ENCODE measurements at regions not wholly inside any gene's neighbourhood (a gene's known extent, or its start where the extent isn't known, plus 50 kb on each side); places are given as distances from the start of the nearest gene placed in this dataset.

DNA sequence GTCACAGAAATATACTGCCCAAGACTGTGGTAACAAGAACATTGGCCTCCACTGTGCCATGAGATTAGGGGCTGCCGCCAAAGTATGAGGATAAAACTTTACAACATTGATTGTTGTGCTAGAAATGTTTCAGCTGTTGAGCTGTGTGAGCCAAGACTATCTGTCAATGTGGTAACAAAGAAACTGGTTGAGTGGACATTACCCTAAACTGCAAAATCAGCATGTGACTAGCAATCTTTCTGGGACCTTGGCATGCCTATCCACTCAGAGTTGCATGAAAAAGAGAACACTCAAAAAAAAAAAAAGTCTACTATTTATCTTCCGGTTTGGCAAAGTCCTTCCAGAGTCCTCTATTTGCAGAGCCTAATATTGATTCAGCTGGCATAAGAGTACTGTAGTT, 605.6 kb upstream of the CNTNAP2 start:
- H3K18ac ChIP-seq (ENCODE audit: low read depth, low read length) = no peak overlapping the region
- TF ChIP-seq RAD21 (IDR thresholded peaks at IDR 0.05; ENCODE audit: low read length) = no peak
- TF ChIP-seq MAFK (IDR thresholded peaks at IDR 0.05; ENCODE audit: low read depth, low read length) = no peak
- no peak for TF ChIP-seq CHD1 (IDR thresholded peaks at IDR 0.05; ENCODE audit: low read depth, low read length)
- no peak for TF ChIP-seq RFX5 (IDR thresholded peaks at IDR 0.05; ENCODE audit: low read depth, low read length)
- TF ChIP-seq NFE2L2 (IDR thresholded peaks at IDR 0.05; ENCODE audit: low read depth, low read length) = no peak
- TF ChIP-seq BHLHE40 (IDR thresholded peaks at IDR 0.05; ENCODE audit: low read depth, low read length) = no peak
- TF ChIP-seq MXI1 (IDR thresholded peaks at IDR 0.05; ENCODE audit: borderline replicate concordance, low read depth, low read length) = no peak
- TF ChIP-seq FOS (IDR thresholded peaks at IDR 0.05; ENCODE audit: low read depth, low read length) = no peak
- no peak for TF ChIP-seq CTCF (conservative IDR thresholded peaks at IDR 0.05; ENCODE audit: low read depth, low read length)
- no peak for TF ChIP-seq CEBPB (IDR thresholded peaks at IDR 0.05; ENCODE audit: low read depth, low read length)
- TF ChIP-seq SMC3 (IDR thresholded peaks at IDR 0.05; ENCODE audit: low read depth, low read length) = no peak
- TF ChIP-seq, protein P1, sequence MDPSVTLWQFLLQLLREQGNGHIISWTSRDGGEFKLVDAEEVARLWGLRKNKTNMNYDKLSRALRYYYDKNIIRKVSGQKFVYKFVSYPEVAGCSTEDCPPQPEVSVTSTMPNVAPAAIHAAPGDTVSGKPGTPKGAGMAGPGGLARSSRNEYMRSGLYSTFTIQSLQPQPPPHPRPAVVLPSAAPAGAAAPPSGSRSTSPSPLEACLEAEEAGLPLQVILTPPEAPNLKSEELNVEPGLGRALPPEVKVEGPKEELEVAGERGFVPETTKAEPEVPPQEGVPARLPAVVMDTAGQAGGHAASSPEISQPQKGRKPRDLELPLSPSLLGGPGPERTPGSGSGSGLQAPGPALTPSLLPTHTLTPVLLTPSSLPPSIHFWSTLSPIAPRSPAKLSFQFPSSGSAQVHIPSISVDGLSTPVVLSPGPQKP (IDR thresholded peaks at IDR 0.05; ENCODE audit: borderline replicate concordance, low read depth, low read length) = no peak
- TF ChIP-seq, protein P2, sequence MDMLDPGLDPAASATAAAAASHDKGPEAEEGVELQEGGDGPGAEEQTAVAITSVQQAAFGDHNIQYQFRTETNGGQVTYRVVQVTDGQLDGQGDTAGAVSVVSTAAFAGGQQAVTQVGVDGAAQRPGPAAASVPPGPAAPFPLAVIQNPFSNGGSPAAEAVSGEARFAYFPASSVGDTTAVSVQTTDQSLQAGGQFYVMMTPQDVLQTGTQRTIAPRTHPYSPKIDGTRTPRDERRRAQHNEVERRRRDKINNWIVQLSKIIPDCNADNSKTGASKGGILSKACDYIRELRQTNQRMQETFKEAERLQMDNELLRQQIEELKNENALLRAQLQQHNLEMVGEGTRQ (IDR thresholded peaks at IDR 0.05; ENCODE audit: low read depth, low read length) = no peak
- no peak for TF ChIP-seq POLR2A (IDR thresholded peaks at IDR 0.05; ENCODE audit: low read depth, low read length)
- no peak for TF ChIP-seq RCOR1 (IDR thresholded peaks at IDR 0.05; ENCODE audit: insufficient replicate concordance, low read length)
- TF ChIP-seq MAZ (IDR thresholded peaks at IDR 0.05; ENCODE audit: borderline replicate concordance, low read depth, low read length) = no peak

More for the DNA sequence above, 605.6 kb upstream of the CNTNAP2 start:
- H2AFZ ChIP-seq (replicated peaks; ENCODE audit: low read length, poor library complexity) = no peak overlapping the region
- H3K9ac ChIP-seq (ENCODE audit: low read depth, low read length) = no peak overlapping the region
- no peak overlapping the region for H2BK5ac ChIP-seq (ENCODE audit: low read depth, low read length, poor library complexity, severe bottlenecking)
- no peak overlapping the region for H3K4me3 ChIP-seq (ENCODE audit: insufficient read depth, low read depth, low read length)
- H3K4ac ChIP-seq (ENCODE audit: low read depth, low read length) = no peak overlapping the region
- no TSS peak for BruUV-seq (replicated peaks)
- no peak overlapping the region for H3K4me2 ChIP-seq (ENCODE audit: low read depth, low read length)
- H3K27me3 ChIP-seq (ENCODE audit: control insufficient read depth, insufficient read depth, low read length) = no peaks in the 10 kb centered on the region
- H4K8ac ChIP-seq (ENCODE audit: low read depth in 2 of 2, low read length in 2 of 2) = no peak overlapping the region
- ATAC-seq (ENCODE audit: low read depth) (no peak), DNase-seq (no peak)
- intact Hi-C loops (cut with micrococcal nuclease) (no loop called here), dilution Hi-C loops (cut with HindIII; ENCODE audit: low sequenced_read_pairs, unreplicated experiment) (no loop called here), in situ Hi-C loops (cut with MboI; ENCODE audit: low sequenced_read_pairs) (no loop called here)
- no peaks in the 10 kb centered on the region for H4K20me1 ChIP-seq (ENCODE audit: insufficient read depth, low read length)
- no peak overlapping the region for H3K27ac ChIP-seq (ENCODE audit: insufficient read depth, low read length)
- no peak overlapping the region for H2AK5ac ChIP-seq (ENCODE audit: low read depth, low read length)
- no peak overlapping the region for H2BK20ac ChIP-seq (ENCODE audit: low read depth, low read length)
- no peak overlapping the region for H3K56ac ChIP-seq (ENCODE audit: extremely low read depth, insufficient read depth, low read length)
- H3K9me3 ChIP-seq (ENCODE audit: control insufficient read depth, insufficient read depth, low read length) = peaks cover 4% of the 10 kb centered on the region; the same call in 1 of the 2 replicates
- H3K9me1 ChIP-seq (ENCODE audit: insufficient read depth, low read length) = no peaks in the 10 kb centered on the region
- ChIA-PET POLR2A (ENCODE audit: unreplicated experiment) (no interaction called here), CTCF (interaction anchor here (0.6 kb wide), 1 partner anchor 317 kb away, joined by 6 read pairs; no protein-coding TSS in a partner anchor)
- H2BK120ac ChIP-seq (ENCODE audit: low read depth, low read length) = no peak overlapping the region
- 0% methylated on average over 1 of the region's 2 CpGs; no CpG with 5 or more reads in 1 of the 2 experiments for WGBS, 2 experiments (ENCODE audit: extremely low coverage in 2 of 2, insufficient read length in 1 of 2)
- H3K79me1 ChIP-seq (ENCODE audit: low read depth in 1 of 2, low read length in 2 of 2) = no peaks in the 10 kb centered on the region
- no peak overlapping the region for H4K5ac ChIP-seq (ENCODE audit: low read depth, low read length)
- no peak overlapping the region for H2AK9ac ChIP-seq (replicated peaks; ENCODE audit: low read depth, low read length, poor library complexity)
- H3K14ac ChIP-seq (replicated peaks; ENCODE audit: low read depth, low read length) = no peak overlapping the region
- H3K36me3 ChIP-seq (ENCODE audit: control insufficient read depth, insufficient read depth, low read length) = no peaks in the 10 kb centered on the region
- H3K23ac ChIP-seq (ENCODE audit: low read depth, low read length) = no peak overlapping the region
- H4K91ac ChIP-seq (ENCODE audit: insufficient read depth, low read depth, low read length) = no peak overlapping the region
- no peaks in the 10 kb centered on the region for H3K4me1 ChIP-seq (ENCODE audit: control insufficient read depth, insufficient read depth, low read length)
- no peak overlapping the region for H2BK15ac ChIP-seq (ENCODE audit: low read depth, low read length)

Data from IMR-90 (cell line).